ENCODE measurements at regions not wholly inside any gene's neighbourhood (a gene's known extent, or its start where the extent isn't known, plus 50 kb on each side); places are given as distances from the start of the nearest gene placed in this dataset.

DNA sequence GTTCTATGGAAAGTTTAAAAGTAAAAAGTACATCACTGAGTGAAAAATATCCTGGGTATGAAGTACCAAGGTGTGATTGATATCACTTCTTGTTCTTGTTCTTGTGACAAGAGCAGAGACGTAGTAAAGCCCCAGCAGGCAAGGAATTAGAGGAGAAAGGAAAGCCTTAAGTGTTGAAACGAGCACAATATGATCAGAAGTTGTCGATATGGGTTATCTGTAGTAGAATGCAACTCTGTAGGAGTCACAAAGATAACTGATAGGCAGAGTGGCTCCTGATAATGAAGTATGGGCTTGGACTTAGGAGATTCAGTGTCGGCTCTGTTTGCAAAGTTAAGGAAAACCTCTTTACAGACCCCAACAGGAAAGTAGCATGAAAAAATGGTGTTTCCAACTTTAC is 1179.1 kb downstream of the DTWD2 start:
- no peaks in the 10 kb centered on the region for H3K36me3 ChIP-seq (ENCODE audit: control insufficient read depth, insufficient read depth, low read length)
- DNase-seq, result no peak
- H3K4me3 ChIP-seq (ENCODE audit: insufficient read depth, low read depth, low read length, poor library complexity, severe bottlenecking), result no peak overlapping the region
- no peak overlapping the region for H3K27ac ChIP-seq (ENCODE audit: insufficient read depth, low read length, poor library complexity, severe bottlenecking)
- H3K4me1 ChIP-seq (ENCODE audit: control insufficient read depth, insufficient read depth, low read length, poor library complexity, severe bottlenecking), result no peaks in the 10 kb centered on the region
- no peaks in the 10 kb centered on the region for H3K27me3 ChIP-seq (replicated peaks; ENCODE audit: control insufficient read depth, insufficient read depth, low read length, poor library complexity, severe bottlenecking)
- no peaks in the 10 kb centered on the region for H3K9me3 ChIP-seq (ENCODE audit: control insufficient read depth, low read length)

DNA sequence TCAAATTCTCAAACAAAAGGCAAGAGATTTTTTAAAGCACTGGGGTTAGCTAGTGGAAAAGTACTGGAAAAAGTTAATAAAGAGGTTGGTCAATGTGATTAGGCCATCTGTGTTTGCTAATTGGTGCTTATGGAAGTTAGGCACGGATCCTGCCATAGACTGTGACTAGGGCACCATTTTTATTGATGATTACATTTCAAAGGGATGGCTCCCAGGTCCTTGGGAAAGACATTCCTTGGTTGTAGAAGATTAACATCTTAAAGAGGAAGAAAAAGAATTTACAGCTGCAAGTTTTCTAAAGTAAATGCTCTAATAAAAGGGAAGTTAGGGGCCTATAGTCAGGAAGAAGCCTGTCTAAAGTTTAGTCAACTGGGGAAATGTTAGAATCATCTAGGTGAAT is 1183.3 kb downstream of the DTWD2 start:
- Histone ChIP-seq H3K4me3 (ENCODE audit: insufficient read depth, low read depth, low read length, poor library complexity, severe bottlenecking) (no peak overlapping the region), H3K36me3 (ENCODE audit: control insufficient read depth, insufficient read depth, low read length) (no peaks in the 10 kb centered on the region), H3K9me3 (ENCODE audit: control insufficient read depth, low read length) (no peaks in the 10 kb centered on the region), H3K27ac (ENCODE audit: insufficient read depth, low read length, poor library complexity, severe bottlenecking) (no peak overlapping the region), H3K27me3 (replicated peaks; ENCODE audit: control insufficient read depth, insufficient read depth, low read length, poor library complexity, severe bottlenecking) (no peaks in the 10 kb centered on the region), H3K4me1 (ENCODE audit: control insufficient read depth, insufficient read depth, low read length, poor library complexity, severe bottlenecking) (no peaks in the 10 kb centered on the region)
- no peak for DNase-seq

DNA sequence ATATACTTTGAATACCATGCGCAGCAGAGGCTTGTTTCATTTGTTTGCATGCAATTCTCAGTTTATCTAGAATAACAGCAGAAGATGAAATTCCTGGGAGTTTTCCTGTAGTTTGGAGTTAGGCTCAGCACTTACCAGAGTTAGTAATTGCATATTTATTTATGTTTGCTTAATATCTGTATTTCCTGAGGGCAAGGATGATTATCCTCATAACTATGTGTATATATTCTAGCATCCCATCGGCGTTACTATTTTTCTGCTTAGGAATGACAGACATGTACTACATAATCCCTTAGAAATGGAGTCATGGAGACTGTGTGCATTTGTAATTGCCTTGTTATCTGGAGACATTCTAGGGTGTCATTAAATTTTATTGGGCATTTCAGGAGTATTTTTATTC is 1184.8 kb downstream of the DTWD2 start:
- Histone ChIP-seq H3K27me3 (replicated peaks; ENCODE audit: control insufficient read depth, insufficient read depth, low read length, poor library complexity, severe bottlenecking) (no peaks in the 10 kb centered on the region), H3K9me3 (ENCODE audit: control insufficient read depth, low read length) (no peaks in the 10 kb centered on the region), H3K4me3 (ENCODE audit: insufficient read depth, low read depth, low read length, poor library complexity, severe bottlenecking) (no peak overlapping the region), H3K27ac (ENCODE audit: insufficient read depth, low read length, poor library complexity, severe bottlenecking) (no peak overlapping the region), H3K4me1 (ENCODE audit: control insufficient read depth, insufficient read depth, low read length, poor library complexity, severe bottlenecking) (no peaks in the 10 kb centered on the region), H3K36me3 (ENCODE audit: control insufficient read depth, insufficient read depth, low read length) (no peaks in the 10 kb centered on the region)
- no peak for DNase-seq

DNA sequence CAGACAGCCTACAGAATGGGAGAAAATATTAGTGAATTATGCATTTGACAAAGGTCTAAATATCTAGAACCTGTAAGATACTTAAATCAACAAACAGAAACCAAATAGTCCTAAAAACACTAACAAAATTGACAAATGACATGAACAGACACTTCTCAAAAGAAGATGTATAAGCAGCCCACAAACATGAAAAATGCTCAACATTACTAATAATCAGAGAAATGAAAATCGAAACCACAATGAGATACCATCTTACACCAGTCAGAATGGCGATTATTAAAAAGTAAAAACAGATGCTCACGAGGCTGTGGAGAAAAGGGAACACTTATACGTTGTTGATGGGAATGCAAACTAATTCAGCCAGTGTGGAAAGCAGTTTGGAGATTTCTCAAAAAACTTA is 1186.8 kb downstream of the DTWD2 start:
- Histone ChIP-seq H3K4me1 (ENCODE audit: control insufficient read depth, insufficient read depth, low read length, poor library complexity, severe bottlenecking) (no peaks in the 10 kb centered on the region), H3K9me3 (ENCODE audit: control insufficient read depth, low read length) (no peaks in the 10 kb centered on the region), H3K27ac (ENCODE audit: insufficient read depth, low read length, poor library complexity, severe bottlenecking) (no peak overlapping the region), H3K36me3 (ENCODE audit: control insufficient read depth, insufficient read depth, low read length) (no peaks in the 10 kb centered on the region), H3K27me3 (replicated peaks; ENCODE audit: control insufficient read depth, insufficient read depth, low read length, poor library complexity, severe bottlenecking) (no peaks in the 10 kb centered on the region), H3K4me3 (ENCODE audit: insufficient read depth, low read depth, low read length, poor library complexity, severe bottlenecking) (no peak overlapping the region)
- DNase-seq, result no peak

DNA sequence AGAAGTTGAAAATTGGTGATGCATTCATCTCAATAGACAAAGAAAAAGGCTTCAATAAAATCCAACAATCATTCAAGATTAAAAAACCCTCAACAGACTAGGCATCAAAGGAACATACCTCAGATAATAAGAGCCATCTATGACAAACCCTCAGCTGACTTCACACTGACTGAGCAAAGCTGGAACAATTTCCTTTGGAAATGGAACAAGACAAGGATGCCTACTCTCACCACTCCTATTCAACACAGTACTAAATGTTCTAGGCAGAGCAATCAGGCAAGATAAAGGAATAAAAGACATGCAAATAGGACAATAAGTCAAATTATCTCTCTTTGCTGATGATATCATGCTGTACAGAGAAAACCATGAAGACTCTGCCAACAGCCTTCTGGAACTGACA is 1188.1 kb downstream of the DTWD2 start:
- no peak for DNase-seq
- Histone ChIP-seq H3K4me1 (ENCODE audit: control insufficient read depth, insufficient read depth, low read length, poor library complexity, severe bottlenecking) (no peaks in the 10 kb centered on the region), H3K4me3 (ENCODE audit: insufficient read depth, low read depth, low read length, poor library complexity, severe bottlenecking) (no peak overlapping the region), H3K27ac (ENCODE audit: insufficient read depth, low read length, poor library complexity, severe bottlenecking) (no peak overlapping the region), H3K36me3 (ENCODE audit: control insufficient read depth, insufficient read depth, low read length) (no peaks in the 10 kb centered on the region), H3K9me3 (ENCODE audit: control insufficient read depth, low read length) (no peaks in the 10 kb centered on the region), H3K27me3 (replicated peaks; ENCODE audit: control insufficient read depth, insufficient read depth, low read length, poor library complexity, severe bottlenecking) (no peaks in the 10 kb centered on the region)

DNA sequence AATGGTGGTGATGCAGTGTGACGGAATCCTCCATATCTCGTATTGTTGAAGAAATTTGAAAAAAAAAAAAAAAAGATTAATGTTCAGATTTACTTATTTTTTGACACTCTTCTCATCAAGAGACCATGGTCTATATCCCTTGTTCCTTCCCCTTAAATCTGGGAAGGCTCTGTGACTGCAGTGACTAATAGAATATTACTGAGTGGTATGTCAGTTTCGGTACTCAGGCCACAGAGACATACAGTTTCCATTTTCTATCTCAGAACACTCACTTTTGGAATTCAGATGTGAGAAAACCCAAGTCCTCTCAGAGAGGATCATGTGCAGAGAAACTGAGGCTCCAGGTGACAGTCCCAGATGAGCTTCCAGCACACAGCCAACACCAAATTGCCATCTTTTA is 1193.5 kb downstream of the DTWD2 start:
- H3K27ac ChIP-seq (ENCODE audit: insufficient read depth, low read length, poor library complexity, severe bottlenecking), result no peak overlapping the region
- H3K36me3 ChIP-seq (ENCODE audit: control insufficient read depth, insufficient read depth, low read length), result no peaks in the 10 kb centered on the region
- no peak for DNase-seq
- H3K27me3 ChIP-seq (replicated peaks; ENCODE audit: control insufficient read depth, insufficient read depth, low read length, poor library complexity, severe bottlenecking), result no peaks in the 10 kb centered on the region
- H3K4me3 ChIP-seq (ENCODE audit: insufficient read depth, low read depth, low read length, poor library complexity, severe bottlenecking), result no peak overlapping the region
- no peaks in the 10 kb centered on the region for H3K9me3 ChIP-seq (ENCODE audit: control insufficient read depth, low read length)
- no peaks in the 10 kb centered on the region for H3K4me1 ChIP-seq (ENCODE audit: control insufficient read depth, insufficient read depth, low read length, poor library complexity, severe bottlenecking)

DNA sequence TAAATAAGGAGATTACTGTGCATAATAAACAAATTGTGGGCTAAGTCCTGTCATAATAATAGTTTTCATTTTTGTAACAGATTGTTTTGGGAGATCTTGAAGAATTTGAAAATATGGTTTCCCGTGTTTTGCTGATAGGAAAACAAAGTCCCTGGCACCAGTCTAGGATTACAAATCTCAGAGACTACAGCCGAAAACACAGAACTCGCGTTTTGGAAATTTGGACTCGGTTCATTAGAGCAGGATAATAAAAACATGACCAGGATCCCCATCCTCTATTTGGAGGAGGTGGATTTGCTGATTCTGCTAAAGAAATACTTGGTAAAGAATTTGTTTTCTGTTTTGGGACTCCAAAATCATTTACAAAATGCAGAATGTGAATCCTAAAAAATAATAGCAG is 1194.4 kb downstream of the DTWD2 start:
- Histone ChIP-seq H3K27ac (ENCODE audit: insufficient read depth, low read length, poor library complexity, severe bottlenecking) (no peak overlapping the region), H3K36me3 (ENCODE audit: control insufficient read depth, insufficient read depth, low read length) (no peaks in the 10 kb centered on the region), H3K9me3 (ENCODE audit: control insufficient read depth, low read length) (no peaks in the 10 kb centered on the region), H3K4me1 (ENCODE audit: control insufficient read depth, insufficient read depth, low read length, poor library complexity, severe bottlenecking) (no peaks in the 10 kb centered on the region), H3K27me3 (replicated peaks; ENCODE audit: control insufficient read depth, insufficient read depth, low read length, poor library complexity, severe bottlenecking) (no peaks in the 10 kb centered on the region), H3K4me3 (ENCODE audit: insufficient read depth, low read depth, low read length, poor library complexity, severe bottlenecking) (no peak overlapping the region)
- DNase-seq, result no peak

DNA sequence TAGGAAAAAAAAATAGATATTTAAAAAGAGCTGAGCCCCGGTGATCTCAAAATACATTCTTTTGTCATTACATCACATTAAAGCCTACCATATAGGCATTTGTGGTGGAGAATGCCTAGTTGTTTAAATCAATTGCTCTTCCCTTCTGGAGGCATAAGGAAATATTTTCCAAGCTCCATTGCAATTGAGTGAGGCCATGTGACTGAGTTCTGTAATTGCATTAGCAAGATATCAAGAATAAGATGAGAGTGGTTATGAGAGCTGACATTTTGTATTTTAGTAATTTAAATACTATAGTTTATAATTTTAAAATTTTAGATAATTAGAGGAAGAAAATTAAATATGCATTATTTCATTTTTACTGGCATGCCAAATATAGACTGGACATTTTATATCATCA is 1195.9 kb downstream of the DTWD2 start:
- Histone ChIP-seq H3K9me3 (ENCODE audit: control insufficient read depth, low read length) (no peaks in the 10 kb centered on the region), H3K27me3 (replicated peaks; ENCODE audit: control insufficient read depth, insufficient read depth, low read length, poor library complexity, severe bottlenecking) (no peaks in the 10 kb centered on the region), H3K36me3 (ENCODE audit: control insufficient read depth, insufficient read depth, low read length) (no peaks in the 10 kb centered on the region), H3K4me1 (ENCODE audit: control insufficient read depth, insufficient read depth, low read length, poor library complexity, severe bottlenecking) (no peaks in the 10 kb centered on the region), H3K4me3 (ENCODE audit: insufficient read depth, low read depth, low read length, poor library complexity, severe bottlenecking) (no peak overlapping the region), H3K27ac (ENCODE audit: insufficient read depth, low read length, poor library complexity, severe bottlenecking) (no peak overlapping the region)
- DNase-seq, result no peak

DNA sequence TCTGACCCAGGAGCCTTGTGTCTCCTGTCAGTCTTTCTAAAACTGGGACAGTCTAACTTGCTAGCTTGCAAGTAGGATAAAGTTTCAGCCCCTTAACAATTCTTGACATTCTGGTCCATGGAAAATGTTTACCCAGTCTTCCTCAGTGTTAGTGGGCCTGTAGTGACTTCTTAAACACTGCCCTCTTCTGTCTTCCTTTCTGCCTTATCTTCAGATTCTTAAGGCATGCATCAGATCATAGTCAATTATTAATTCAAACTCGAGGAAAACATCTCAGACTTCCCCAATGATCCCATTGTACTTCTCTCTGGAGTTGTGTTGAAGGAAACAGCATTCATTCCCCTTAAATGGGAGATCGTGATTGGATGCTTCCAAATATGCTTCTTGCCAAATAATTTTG is 1199.8 kb downstream of the DTWD2 start:
- Histone ChIP-seq H3K4me1 (ENCODE audit: control insufficient read depth, insufficient read depth, low read length, poor library complexity, severe bottlenecking) (no peaks in the 10 kb centered on the region), H3K27ac (ENCODE audit: insufficient read depth, low read length, poor library complexity, severe bottlenecking) (no peak overlapping the region), H3K36me3 (ENCODE audit: control insufficient read depth, insufficient read depth, low read length) (no peaks in the 10 kb centered on the region), H3K4me3 (ENCODE audit: insufficient read depth, low read depth, low read length, poor library complexity, severe bottlenecking) (no peak overlapping the region), H3K9me3 (ENCODE audit: control insufficient read depth, low read length) (no peaks in the 10 kb centered on the region), H3K27me3 (replicated peaks; ENCODE audit: control insufficient read depth, insufficient read depth, low read length, poor library complexity, severe bottlenecking) (no peaks in the 10 kb centered on the region)
- DNase-seq, result no peak

DNA sequence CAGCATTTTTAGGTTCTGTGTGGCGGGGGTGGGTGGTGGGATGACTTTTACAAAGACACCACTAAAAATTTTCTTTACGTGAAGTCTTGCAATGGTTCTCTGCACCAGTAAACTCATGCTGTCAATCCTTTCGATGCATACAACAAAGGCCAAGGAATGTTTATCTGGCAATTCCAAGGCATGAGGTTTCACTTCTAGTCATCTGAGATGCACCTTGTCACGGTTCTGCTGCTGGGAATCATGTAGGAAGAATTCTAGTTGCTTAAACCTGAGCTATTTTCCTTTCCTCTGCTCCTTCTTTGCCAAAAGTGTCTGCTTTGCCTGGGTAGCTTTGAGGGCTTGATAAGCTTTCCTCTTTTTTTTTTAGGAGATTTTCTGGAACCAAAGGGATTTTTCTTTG is 1204.5 kb upstream of the SEMA6A start:
- Histone ChIP-seq H3K4me3 (ENCODE audit: insufficient read depth, low read depth, low read length, poor library complexity, severe bottlenecking) (no peak overlapping the region), H3K27me3 (replicated peaks; ENCODE audit: control insufficient read depth, insufficient read depth, low read length, poor library complexity, severe bottlenecking) (no peaks in the 10 kb centered on the region), H3K36me3 (ENCODE audit: control insufficient read depth, insufficient read depth, low read length) (no peaks in the 10 kb centered on the region), H3K4me1 (ENCODE audit: control insufficient read depth, insufficient read depth, low read length, poor library complexity, severe bottlenecking) (no peaks in the 10 kb centered on the region), H3K27ac (ENCODE audit: insufficient read depth, low read length, poor library complexity, severe bottlenecking) (no peak overlapping the region), H3K9me3 (ENCODE audit: control insufficient read depth, low read length) (no peaks in the 10 kb centered on the region)
- DNase-seq, result no peak

DNA sequence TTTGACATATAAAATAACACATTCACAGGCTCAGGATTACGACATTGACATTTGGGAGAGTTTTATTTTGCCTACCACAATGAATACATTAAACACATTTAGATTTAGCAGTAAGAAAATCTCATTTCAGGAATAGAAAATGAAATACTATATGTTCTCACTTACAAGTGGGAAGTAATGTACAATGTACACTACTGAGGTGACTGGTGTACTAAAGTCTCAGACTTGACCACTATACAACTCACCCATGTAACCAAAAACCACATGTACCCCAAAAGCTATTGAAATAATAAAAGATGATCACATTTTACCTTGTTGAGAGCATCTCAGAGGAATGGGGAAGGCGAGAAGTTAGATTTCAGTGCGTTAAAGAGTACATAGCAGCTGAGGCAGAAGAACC is 1202.4 kb upstream of the SEMA6A start:
- Histone ChIP-seq H3K36me3 (ENCODE audit: control insufficient read depth, insufficient read depth, low read length) (no peaks in the 10 kb centered on the region), H3K4me3 (ENCODE audit: insufficient read depth, low read depth, low read length, poor library complexity, severe bottlenecking) (no peak overlapping the region), H3K4me1 (ENCODE audit: control insufficient read depth, insufficient read depth, low read length, poor library complexity, severe bottlenecking) (no peaks in the 10 kb centered on the region), H3K27me3 (replicated peaks; ENCODE audit: control insufficient read depth, insufficient read depth, low read length, poor library complexity, severe bottlenecking) (no peaks in the 10 kb centered on the region), H3K27ac (ENCODE audit: insufficient read depth, low read length, poor library complexity, severe bottlenecking) (no peak overlapping the region), H3K9me3 (ENCODE audit: control insufficient read depth, low read length) (no peaks in the 10 kb centered on the region)
- no peak for DNase-seq

All from effector memory CD4-positive, alpha-beta T cell (primary cell).